ENCODE measurements at regions not wholly inside any gene's neighbourhood (a gene's known extent, or its start where the extent isn't known, plus 50 kb on each side); places are given as distances from the start of the nearest gene placed in this dataset.

- TF ChIP-seq POLR2A (IDR thresholded peaks at IDR 0.05; ENCODE audit: low read depth, low read length): no peak
- no peak for TF ChIP-seq POLR2AphosphoS5 (IDR thresholded peaks at IDR 0.05; ENCODE audit: low read depth, low read length)
- no peak for TF ChIP-seq TAF1 (IDR thresholded peaks at IDR 0.05; ENCODE audit: low read depth, low read length)
- TF ChIP-seq PAX5 (IDR thresholded peaks at IDR 0.05; ENCODE audit: insufficient read depth, low read length, severe bottlenecking): no peak
Observed at GRCh38 chr6:97653076-97653475, 370.1 kb upstream of the MMS22L start.
